ENCODE measurements at regions not wholly inside any gene's neighbourhood (a gene's known extent, or its start where the extent isn't known, plus 50 kb on each side); places are given as distances from the start of the nearest gene placed in this dataset.

- Histone ChIP-seq H3K79me2 (replicated peaks; ENCODE audit: insufficient read depth) (no peaks in the 10 kb centered on the region), H3K9me2 (ENCODE audit: insufficient read depth) (no peaks in the 10 kb centered on the region), H2AFZ (no peak overlapping the region), H3K4me2 (no peak overlapping the region), H4K20me1 (replicated peaks; ENCODE audit: insufficient read depth) (no peaks in the 10 kb centered on the region), H3K27me3 (ENCODE audit: insufficient read depth) (no peaks in the 10 kb centered on the region), H3F3A (replicated peaks; ENCODE audit: low read depth) (no peaks in the 10 kb centered on the region), H3K4me3 (no peak overlapping the region), H3K36me3 (ENCODE audit: insufficient read depth) (no peaks in the 10 kb centered on the region), H3K27ac (ENCODE audit: low read depth) (no peak overlapping the region), H3K4me1 (ENCODE audit: insufficient read depth) (peaks cover 15% of the 10 kb centered on the region; the same call in 1 of the 2 replicates)
- Mint-ChIP-seq H3K27me3 (ENCODE audit: insufficient read depth, low read depth, poor library complexity) (peaks cover 3% of the 10 kb centered on the region), H3K4me3 (no peak overlapping the region), H3K9me3 (peaks cover 25% of the 10 kb centered on the region), H3K36me3 (ENCODE audit: low read depth) (peaks cover 17% of the 10 kb centered on the region; the same call in 2 of the 3 replicates), H3K4me1 (peaks cover 28% of the 10 kb centered on the region; the same call in 2 of the 3 replicates), H3K27ac (no peak overlapping the region)
- TF ChIP-seq EZH2 (IDR thresholded peaks at IDR 0.05; ENCODE audit: low read depth, unreplicated experiment), result no peak
- TF ChIP-seq NANOG (IDR thresholded peaks at IDR 0.05; ENCODE audit: borderline replicate concordance), result no peak
- no peak for TF ChIP-seq EZH2phosphoT487 (IDR thresholded peaks at IDR 0.05; ENCODE audit: unreplicated experiment)
- TF ChIP-seq, protein P1, sequence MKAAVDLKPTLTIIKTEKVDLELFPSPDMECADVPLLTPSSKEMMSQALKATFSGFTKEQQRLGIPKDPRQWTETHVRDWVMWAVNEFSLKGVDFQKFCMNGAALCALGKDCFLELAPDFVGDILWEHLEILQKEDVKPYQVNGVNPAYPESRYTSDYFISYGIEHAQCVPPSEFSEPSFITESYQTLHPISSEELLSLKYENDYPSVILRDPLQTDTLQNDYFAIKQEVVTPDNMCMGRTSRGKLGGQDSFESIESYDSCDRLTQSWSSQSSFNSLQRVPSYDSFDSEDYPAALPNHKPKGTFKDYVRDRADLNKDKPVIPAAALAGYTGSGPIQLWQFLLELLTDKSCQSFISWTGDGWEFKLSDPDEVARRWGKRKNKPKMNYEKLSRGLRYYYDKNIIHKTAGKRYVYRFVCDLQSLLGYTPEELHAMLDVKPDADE (IDR thresholded peaks at IDR 0.05), result no peak
- no peak for TF ChIP-seq REST (IDR thresholded peaks at IDR 0.05; ENCODE audit: unreplicated experiment)
- TF ChIP-seq STAT1 (IDR thresholded peaks at IDR 0.05; ENCODE audit: unreplicated experiment), result no peak
- no peak for TF ChIP-seq ZNF331 (CRISPR knock-in tag; IDR thresholded peaks at IDR 0.05; ENCODE audit: low read depth)
- TF ChIP-seq ZNF462 (CRISPR knock-in tag; IDR thresholded peaks at IDR 0.05), result no peak
- TF ChIP-seq JUNB (IDR thresholded peaks at IDR 0.05; ENCODE audit: unreplicated experiment), result no peak
- no peak for TF ChIP-seq POLR2AphosphoS5 (IDR thresholded peaks at IDR 0.05; ENCODE audit: low read depth)
- TF ChIP-seq CREB1 (CRISPR knock-in tag; IDR thresholded peaks at IDR 0.05; ENCODE audit: low read depth), result no peak
- TF ChIP-seq ZNF114 (CRISPR knock-in tag; IDR thresholded peaks at IDR 0.05), result no peak
- no peak for TF ChIP-seq CTCF (conservative IDR thresholded peaks at IDR 0.05; ENCODE audit: low read depth in 2 of 2)
- DNase-seq (ENCODE audit: low spot score) (no peak), ATAC-seq (no peak)
Observed at GRCh38 chr14:101096551-101096950, 193.0 kb upstream of the RTL1 start.
